ENCODE measurements at regions not wholly inside any gene's neighbourhood (a gene's known extent, or its start where the extent isn't known, plus 50 kb on each side); places are given as distances from the start of the nearest gene placed in this dataset.

DNA sequence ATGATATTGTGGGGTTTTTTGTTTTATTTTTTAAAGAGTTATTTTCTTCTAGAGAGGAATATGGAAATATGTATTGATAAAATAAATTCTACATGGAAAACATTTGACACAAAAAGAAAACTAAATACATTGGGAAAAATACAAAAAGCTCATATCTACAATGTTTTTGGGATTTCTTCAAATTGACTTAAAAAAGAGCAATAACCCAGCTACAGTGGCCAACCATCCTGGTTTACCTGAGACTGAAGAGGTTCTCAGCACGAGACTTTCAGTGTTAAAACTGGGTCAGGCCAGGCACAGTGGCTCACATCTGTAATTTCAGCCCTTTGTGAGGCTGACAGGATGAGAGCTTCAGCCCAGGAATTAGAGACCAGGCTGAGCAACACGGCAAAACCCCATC lies 56.7 kb upstream of the MYCN start:
- WGBS, 2 donors: 72 to 78% methylated on average over 2 of the region's 2 CpGs
- Histone ChIP-seq H3K27ac (no peak overlapping the region), H3K27me3 (no peaks in the 10 kb centered on the region), H3K4me1 (peaks cover 0 to 3% (median 0%) of the 10 kb centered on the region in 3 donors), H3K36me3 (no peaks in the 10 kb centered on the region), H3K9me3 (no peaks in the 10 kb centered on the region), H3K4me3 (no peak overlapping the region)
- DNase-seq: no peak
- intact Hi-C loops (cut with DNase I): no loop called here
- TF ChIP-seq, protein P1, sequence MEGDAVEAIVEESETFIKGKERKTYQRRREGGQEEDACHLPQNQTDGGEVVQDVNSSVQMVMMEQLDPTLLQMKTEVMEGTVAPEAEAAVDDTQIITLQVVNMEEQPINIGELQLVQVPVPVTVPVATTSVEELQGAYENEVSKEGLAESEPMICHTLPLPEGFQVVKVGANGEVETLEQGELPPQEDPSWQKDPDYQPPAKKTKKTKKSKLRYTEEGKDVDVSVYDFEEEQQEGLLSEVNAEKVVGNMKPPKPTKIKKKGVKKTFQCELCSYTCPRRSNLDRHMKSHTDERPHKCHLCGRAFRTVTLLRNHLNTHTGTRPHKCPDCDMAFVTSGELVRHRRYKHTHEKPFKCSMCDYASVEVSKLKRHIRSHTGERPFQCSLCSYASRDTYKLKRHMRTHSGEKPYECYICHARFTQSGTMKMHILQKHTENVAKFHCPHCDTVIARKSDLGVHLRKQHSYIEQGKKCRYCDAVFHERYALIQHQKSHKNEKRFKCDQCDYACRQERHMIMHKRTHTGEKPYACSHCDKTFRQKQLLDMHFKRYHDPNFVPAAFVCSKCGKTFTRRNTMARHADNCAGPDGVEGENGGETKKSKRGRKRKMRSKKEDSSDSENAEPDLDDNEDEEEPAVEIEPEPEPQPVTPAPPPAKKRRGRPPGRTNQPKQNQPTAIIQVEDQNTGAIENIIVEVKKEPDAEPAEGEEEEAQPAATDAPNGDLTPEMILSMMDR (IDR thresholded peaks at IDR 0.05): no peak
- TF ChIP-seq POLR2A (IDR thresholded peaks at IDR 0.05): no peak

GRCh38 chr2:15884790-15885189 lies 55.6 kb upstream of the MYCN start:
- H3K27ac ChIP-seq: no peak overlapping the region
- DNase-seq: no peak
- H3K36me3 ChIP-seq: no peaks in the 10 kb centered on the region
- whole genome bisulfite sequencing, 2 donors: 93 to 96% methylated on average over 2 of the region's 2 CpGs
- no peak for TF ChIP-seq POLR2A (IDR thresholded peaks at IDR 0.05)
- TF ChIP-seq, protein P1 (IDR thresholded peaks at IDR 0.05): no peak
- no peak overlapping the region for H3K4me3 ChIP-seq
- H3K9me3 ChIP-seq: no peaks in the 10 kb centered on the region
- peaks cover 0 to 15% (median 0%) of the 10 kb centered on the region in 3 donors for H3K4me1 ChIP-seq
- intact Hi-C loops (cut with DNase I): no loop called here
- H3K27me3 ChIP-seq: no peaks in the 10 kb centered on the region

GRCh38 chr2:15886231-15886630 lies 54.1 kb upstream of the MYCN start:
- H3K4me3 ChIP-seq: no peak overlapping the region
- no peak for DNase-seq
- intact Hi-C loops (cut with DNase I): no loop called here
- H3K27me3 ChIP-seq: no peaks in the 10 kb centered on the region
- peaks cover 0 to 29% (median 3%) of the 10 kb centered on the region in 3 donors for H3K4me1 ChIP-seq
- H3K36me3 ChIP-seq: no peaks in the 10 kb centered on the region
- WGBS, 2 donors: 67 to 87% methylated on average over 2 to 6 of the region's 6 CpGs
- TF ChIP-seq POLR2A (IDR thresholded peaks at IDR 0.05): no peak
- TF ChIP-seq, protein P1 (IDR thresholded peaks at IDR 0.05): no peak
- no peak overlapping the region for H3K27ac ChIP-seq
- no peaks in the 10 kb centered on the region for H3K9me3 ChIP-seq

DNA sequence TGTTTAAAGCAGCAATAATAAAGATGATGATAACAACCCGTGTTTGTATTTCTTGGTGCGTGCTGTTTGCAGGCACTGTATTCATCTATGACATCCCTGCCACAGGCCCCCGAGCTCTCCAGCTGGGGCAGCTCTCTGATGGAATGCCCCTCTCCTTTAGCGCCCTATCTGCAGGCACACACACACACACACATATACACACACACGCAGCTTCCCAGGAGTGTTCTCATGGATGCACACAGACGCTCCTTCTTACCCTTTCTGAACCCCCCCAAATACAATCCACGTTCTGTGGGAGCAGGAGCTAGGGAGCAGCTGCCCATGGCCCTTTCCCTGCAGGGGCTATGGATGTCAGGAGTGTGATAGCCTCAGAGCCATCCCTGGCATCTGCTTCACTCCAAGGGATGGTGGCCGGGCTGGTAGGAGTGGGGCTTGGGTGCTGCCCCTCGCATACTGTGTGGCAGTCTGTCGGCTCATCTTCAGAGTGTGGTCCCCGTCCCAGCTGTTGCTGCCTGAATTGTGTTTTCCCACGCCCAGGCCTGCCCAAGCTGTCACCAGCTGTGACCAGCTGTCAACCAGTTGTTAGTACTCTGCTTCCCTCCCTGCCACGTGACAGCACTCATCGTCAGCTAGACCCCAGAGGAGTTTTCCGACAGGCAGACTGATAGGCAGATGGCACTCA lies 50.8 kb upstream of the MYCN start:
- DNase-seq: no peak
- no peaks in the 10 kb centered on the region for H3K36me3 ChIP-seq
- intact Hi-C loops (cut with DNase I): no loop called here
- peaks cover 11 to 62% (median 12%) of the 10 kb centered on the region in 3 donors for H3K4me1 ChIP-seq
- H3K27ac ChIP-seq: no peak overlapping the region
- no peaks in the 10 kb centered on the region for H3K27me3 ChIP-seq
- 44 to 49% methylated on average over 6 to 10 of the region's 15 CpGs for WGBS, 2 donors
- no peak for TF ChIP-seq POLR2A (IDR thresholded peaks at IDR 0.05)
- H3K9me3 ChIP-seq: no peaks in the 10 kb centered on the region
- no peak overlapping the region for H3K4me3 ChIP-seq

DNA sequence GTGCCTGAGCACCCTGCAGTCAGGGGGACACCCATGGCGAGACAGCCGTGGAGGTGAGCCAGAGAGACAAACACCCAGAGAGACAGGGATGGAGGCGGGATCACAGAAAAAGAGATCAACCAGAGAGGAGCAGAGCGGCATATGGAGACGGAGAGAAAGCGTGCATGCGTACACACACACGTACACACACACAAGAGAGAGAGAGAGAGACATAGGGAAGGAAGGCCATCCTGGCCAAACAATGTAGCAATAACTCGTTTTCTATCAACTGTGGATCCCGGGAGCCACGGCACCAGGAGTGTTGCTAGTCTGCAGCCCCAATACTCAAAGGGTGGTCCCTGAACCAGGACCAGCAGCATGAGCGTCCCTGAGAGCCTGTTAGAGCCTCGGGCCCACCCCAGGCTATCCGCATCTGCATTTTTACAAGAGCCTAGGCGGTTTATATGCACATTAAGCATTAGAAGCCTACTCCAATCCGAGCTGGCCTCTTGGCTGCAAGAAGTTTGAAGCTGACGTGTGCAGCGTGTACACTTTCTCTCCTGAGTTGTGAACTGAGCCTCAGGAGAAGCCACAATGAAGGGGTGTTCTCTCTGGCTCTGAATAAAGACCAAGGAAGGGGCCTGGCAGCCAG lies 50.1 kb upstream of the MYCN start:
- Histone ChIP-seq H3K27ac (no peak overlapping the region), H3K4me1 (peaks cover 11 to 69% (median 15%) of the 10 kb centered on the region in 3 donors), H3K27me3 (no peaks in the 10 kb centered on the region), H3K4me3 (no peak overlapping the region), H3K36me3 (no peaks in the 10 kb centered on the region), H3K9me3 (no peaks in the 10 kb centered on the region)
- TF ChIP-seq, protein P1 (IDR thresholded peaks at IDR 0.05): no peak
- TF ChIP-seq POLR2A (IDR thresholded peaks at IDR 0.05): no peak
- intact Hi-C loops (cut with DNase I): no loop called here
- no peak for DNase-seq
- 67 to 75% methylated on average over 14 to 15 of the region's 18 CpGs for WGBS, 2 donors

Small RNA genes in the stretch of these regions (small RNA-seq; reads per million reads assigned to genes)
- 0 reads per million in 4 donors for gene RNU5E-7P
